ENCODE measurements at regions not wholly inside any gene's neighbourhood (a gene's known extent, or its start where the extent isn't known, plus 50 kb on each side); places are given as distances from the start of the nearest gene placed in this dataset.
A peak's percentile ranks its signal among the peaks of the same experiment; 100 is the strongest.

- peak overlapping the region; percentile 71 for H3K27ac ChIP-seq
Measured at GRCh38 chr7:138396251-138397070, 63.6 kb upstream of the TRIM24 start.

DNA sequence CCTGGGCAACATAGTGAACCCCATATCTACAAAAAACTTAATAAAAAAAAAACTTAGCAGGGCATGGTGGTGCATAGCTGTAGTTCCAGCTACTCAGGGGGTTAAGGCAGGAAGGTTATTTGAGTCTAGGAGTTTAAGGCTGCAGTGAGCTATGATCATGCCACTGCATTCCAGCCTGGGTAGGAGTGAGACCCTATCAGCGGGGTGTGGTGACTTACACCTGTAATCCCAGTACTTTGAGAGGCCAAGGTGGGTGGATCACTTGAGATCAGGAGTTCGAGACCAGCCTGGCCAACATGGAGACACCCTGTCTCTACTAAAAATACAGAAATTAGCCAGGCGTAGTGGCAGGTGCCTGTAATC is 63.0 kb upstream of the TRIM24 start:
- peak overlapping the region; percentile 71 for H3K27ac ChIP-seq

More at GRCh38 chr7:138396251-138397070, 63.6 kb upstream of the TRIM24 start:
- TF ChIP-seq CTCF (conservative IDR thresholded peaks at IDR 0.05), result no peak

DNA sequence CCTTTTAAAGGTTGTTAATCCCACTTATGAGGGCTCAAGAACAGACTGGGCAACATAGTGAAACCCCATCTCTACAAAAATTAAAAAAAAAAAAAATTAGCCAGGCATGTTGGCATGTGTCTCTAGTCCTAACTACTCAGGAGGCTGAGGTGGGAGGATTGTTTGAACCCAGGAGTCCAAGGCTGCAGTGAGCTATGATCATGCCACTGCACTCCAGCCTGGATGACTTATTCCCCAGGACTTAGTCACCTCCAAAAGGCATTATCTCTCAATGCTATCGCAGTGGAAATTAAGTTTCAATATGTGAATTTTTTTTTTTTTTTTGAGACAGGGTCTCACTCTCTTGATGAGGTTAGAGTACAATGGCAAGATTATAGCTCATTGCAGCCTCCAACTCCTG is 61.2 kb upstream of the TRIM24 start:
- no peak overlapping the region for H3K27ac ChIP-seq
- no peak for TF ChIP-seq CTCF (conservative IDR thresholded peaks at IDR 0.05)

GRCh38 chr7:138400400-138400886 is 59.6 kb upstream of the TRIM24 start:
- no peak for TF ChIP-seq CTCF (conservative IDR thresholded peaks at IDR 0.05)
- no peak overlapping the region for H3K27ac ChIP-seq

DNA sequence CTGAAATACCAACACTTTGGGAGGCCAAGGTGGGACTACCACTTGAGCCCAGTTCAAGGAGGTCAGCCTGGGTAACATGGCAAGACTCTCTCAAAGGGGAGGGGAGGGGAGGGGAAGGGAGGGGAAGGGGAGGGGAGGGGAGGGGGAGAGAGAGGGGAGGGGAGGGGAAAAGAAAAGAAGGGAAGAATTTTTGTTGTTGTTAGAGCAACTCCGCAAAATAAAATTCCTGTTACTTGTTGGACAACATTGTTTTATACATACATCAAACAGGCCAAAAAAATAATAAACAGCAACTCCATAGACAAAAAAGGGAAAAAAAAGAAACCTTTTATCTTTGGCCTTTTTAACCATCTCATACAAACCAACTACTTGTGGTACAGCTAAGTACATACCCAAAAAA is 57.3 kb upstream of the TRIM24 start:
- no peak overlapping the region for H3K27ac ChIP-seq
- no peak for TF ChIP-seq CTCF (conservative IDR thresholded peaks at IDR 0.05)

DNA sequence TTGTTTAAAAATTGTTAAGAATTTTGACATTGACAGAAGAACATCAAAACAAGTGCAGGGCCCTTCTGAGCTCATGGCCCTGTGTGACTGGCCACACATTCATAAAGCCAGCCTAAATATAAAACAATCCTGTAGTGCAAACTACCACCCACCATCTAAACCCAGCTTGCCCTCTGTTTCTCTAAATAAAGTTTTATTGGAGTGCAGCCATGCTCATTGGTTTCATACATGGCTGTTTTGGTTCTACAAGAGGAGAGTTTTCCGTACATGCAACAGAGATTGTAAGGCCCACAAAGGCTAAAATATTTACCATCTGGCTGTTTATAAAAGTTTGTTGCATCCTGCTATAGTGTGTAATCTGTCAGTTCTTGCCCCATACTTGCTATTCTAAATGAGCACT is 54.6 kb upstream of the TRIM24 start:
- H3K27ac ChIP-seq, result no peak overlapping the region
- TF ChIP-seq CTCF (conservative IDR thresholded peaks at IDR 0.05), result no peak

DNA sequence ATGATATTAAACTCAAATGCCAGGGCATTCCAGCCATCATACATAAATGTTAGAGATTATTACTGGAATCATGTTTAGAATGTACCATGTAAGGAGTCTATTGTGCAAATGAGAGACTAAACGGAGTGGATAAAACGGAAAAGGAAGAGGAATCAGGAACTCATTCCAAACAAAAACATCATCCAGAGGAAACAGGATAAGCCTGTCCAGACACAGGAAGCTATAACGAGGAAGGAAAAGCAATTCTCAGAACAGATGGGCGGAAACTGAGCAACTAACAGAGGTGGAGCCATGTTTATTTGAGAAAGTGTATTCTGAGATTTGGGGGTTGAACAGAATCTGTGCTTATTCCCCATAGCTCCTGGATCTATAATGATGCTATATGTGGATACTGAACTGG is 52.3 kb upstream of the TRIM24 start:
- H3K27ac ChIP-seq, result peak overlapping the region; percentile 44

More for the DNA sequence above, 52.3 kb upstream of the TRIM24 start:
- TF ChIP-seq CTCF (conservative IDR thresholded peaks at IDR 0.05), result no peak
